ENCODE measurements at regions not wholly inside any gene's neighbourhood (a gene's known extent, or its start where the extent isn't known, plus 50 kb on each side); places are given as distances from the start of the nearest gene placed in this dataset.

DNA sequence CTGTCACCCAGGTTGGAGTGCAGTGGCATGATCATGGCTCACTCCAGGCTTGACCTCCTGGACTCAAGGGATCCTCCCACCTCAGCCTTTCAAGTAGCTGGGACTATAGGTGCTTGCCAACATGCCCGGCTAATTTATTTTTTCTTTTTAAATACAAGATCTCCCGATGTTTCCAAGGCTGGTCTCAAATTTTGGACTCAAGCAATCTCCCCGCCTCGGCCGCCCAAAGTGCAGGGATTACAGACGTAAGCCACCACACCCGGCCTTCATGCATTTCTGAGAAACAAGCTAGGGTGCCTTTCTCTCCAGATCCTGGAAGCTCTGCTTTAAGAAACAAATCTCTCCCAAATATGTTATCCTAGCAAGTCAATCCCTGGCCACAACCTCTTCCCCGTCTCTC is 234.1 kb downstream of the FBXO15 start:
- no peak for DNase-seq

DNA sequence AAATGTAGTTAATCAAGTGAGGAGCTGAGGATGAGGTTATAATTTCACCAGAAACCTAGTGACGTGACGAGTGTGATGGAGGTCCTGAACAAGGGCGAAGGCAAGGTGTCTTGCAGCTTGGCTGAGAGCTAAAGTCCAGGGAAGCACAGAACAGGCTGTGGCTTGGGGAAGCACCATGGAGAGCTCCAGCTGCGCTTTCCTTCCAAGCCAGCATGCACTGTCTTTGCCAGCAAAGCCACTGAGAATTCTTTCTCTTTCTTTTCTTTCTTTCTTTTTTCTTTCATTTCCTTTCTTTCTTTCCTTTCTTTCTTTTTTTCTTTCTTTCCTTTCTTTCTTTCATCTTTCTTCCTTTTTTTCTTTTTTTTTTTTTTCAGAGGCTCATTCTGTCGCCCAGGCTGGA is 239.3 kb downstream of the FBXO15 start:
- DNase-seq = no peak

DNA sequence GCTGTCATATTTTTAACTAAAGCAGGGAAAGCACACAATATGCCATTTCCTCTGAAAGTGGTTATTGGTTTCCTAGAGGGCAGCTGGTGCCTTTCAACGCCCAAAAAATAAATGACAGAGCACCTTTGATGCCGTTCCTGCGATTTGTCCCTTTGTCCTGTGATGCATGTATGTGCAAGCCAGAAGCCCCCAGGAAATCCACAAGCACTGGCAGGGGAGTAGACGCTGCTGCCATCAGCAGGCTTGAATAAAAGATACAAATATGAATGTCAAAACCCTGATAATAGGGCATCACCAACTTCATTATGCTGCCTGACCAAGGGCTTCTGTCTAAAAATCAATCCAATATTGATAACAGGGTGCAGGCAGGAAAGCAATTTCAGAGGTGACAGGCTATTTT is 246.1 kb downstream of the FBXO15 start:
- no peak for DNase-seq

GRCh38 chr18:73901151-73901550 is 246.5 kb downstream of the FBXO15 start:
- no peak for DNase-seq

DNA sequence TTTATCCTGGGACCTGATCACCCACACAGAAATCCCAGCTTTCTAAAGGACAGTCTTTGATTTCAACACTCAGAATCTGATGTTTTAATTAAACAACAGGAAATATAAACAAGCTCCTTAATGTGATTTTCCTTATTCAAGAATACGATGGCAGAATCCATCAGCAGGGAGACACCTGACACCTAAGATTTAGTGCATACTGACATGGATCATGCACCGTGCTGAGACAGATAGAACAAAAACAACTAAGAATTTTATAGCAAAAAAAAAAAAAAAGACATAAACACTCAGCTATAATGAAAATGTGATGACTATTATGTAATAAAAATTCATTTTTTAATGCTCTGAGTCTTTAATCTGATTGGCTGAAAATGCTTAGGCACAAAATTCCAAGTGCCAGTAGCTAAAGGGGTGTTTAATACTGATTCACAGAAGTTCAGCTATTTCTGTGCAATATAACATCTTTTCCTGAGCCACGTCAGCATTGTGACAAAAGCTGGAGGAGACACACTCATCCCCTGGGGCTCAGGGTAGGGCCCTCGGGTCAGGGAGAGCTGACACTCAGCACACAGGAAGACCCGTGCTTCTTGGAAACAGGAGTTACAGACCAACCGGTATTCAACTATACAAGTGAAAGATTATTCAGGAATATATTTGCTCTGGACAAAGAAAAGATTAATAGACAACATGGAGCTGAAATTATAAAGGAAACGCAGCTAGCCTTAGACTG is 247.4 kb downstream of the FBXO15 start:
- no peak for DNase-seq

DNA sequence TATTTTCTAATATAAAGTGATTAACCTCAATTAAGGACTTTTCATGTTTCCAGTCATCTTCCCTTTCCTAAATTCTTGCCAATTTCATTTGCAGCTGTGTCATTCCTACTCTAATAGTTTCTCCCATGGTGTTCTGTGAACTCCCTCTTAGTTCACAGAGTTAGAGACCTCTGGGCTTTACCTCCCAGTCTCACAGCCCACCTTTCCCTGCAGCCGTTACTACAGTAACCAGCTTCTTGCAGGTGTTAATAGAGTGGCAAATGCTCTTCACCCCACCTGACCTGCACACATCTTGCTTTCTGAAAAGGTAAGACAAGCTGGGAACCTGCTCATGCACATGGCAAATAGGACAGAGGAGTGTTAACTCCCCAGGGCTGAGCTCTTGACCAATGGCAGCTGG is 250.1 kb downstream of the FBXO15 start:
- no peak for DNase-seq

DNA sequence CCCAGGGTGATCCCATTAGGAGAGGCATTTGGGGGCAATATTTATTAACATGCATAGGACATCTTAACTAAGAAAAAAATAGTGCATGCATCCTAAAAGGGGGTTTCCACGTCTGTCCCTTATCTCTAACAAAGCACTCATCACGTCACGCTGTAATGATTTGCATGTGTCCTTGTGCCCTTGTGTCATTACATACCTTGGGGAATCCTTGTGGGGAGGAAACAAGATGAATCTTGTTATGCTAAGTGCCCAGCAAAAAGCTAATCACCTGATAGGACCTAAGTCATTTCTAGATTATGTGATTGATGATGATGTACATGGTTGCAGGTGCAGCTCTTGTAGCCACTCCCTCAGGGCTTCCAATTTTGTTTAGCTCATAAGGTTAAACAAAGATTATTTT is 250.9 kb downstream of the FBXO15 start:
- DNase-seq = peak; percentile 31

- DNase-seq = no peak
These were observed 251.9 kb downstream of the FBXO15 start for GRCh38 chr18:73895701-73896100.

GRCh38 chr18:73893880-73894279 is 253.8 kb downstream of the FBXO15 start:
- no peak for DNase-seq

DNA sequence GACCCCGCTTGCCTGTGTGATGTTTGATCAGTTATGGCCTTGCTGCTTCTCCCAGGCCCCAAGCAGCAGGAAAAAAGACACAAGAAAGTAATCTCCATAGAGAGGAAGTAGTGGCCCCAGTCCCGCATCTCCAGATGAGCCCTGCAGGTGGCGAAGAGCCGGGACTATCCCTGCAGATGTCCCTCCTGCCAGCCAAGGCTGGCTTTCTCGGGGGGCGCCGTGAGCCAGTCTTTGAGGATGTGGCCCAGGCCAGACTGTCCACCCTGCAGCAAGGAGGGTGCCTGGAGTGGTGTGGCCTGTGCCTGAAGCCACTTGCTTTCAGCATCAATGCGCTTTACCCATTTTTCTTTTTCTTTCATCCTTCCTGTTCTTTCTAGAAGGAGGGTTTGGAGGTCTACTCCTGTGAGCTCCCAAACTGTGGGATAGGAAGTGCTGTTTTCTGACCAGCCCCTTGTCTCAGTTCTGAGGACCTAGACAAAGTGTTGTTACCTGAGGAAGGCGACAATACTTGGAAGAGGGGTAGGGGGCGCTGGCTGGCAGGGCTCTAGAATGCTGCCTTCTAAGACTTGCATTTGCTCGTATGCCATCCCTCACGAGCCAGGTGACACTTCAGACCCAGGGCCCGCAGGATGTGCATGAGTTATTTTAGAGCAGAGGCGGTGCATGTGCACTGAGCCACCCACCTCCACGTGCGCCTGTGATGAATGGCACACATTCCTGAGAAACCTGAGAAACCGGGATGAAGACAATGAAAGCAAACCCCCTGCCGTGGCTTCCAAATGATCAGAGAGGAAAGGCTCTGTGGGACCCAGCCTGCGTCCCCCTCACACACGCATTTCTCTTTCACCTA is 255.8 kb downstream of the FBXO15 start:
- DNase-seq = no peak

DNA sequence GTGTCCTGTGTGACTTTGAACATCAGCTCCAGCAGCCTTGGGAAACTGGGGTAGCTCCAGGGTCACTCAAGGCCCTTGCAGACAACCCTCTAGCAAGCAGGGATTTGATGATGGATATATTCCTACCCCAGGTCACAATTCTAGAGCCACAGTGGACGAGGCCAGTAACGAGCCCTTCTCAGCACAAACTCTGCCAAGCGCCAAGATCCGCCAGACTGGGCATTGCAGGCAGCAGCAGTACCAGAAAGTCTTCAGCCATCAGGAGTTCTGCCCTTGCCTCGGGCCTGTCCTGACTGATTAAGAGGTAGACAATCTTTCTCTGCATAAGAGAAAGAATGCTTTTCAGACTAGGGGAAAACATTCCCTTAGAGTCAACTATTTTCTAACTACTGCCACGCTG is 259.1 kb downstream of the FBXO15 start:
- DNase-seq = no peak

- DNase-seq = no peak
These were observed 259.8 kb downstream of the FBXO15 start for GRCh38 chr18:73887801-73888200.

DNA sequence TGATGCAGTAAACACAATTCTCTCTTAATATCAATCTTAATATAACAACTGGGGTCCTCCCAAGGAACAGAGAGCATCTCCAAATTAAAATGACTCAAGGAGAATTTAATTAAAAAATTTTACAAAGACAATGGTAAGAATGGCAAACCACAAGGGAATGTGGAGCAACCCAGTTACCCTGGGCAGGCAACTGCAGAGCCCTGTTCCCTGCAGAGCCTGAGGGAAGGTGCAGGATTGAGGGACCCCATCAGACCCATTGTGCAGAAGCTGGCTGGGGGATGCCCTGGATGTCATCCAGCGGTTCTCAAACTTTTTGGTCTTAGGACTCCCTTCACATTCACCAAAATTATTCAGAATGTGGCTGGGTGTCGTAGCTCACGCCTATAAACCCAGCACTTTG is 262.8 kb downstream of the FBXO15 start:
- no peak for DNase-seq

GRCh38 chr18:73881396-73881917 is 266.2 kb downstream of the FBXO15 start:
- no peak for DNase-seq

- DNase-seq = no peak
These were observed 267.2 kb downstream of the FBXO15 start for GRCh38 chr18:73880387-73880786.

- DNase-seq = no peak
These were observed 267.9 kb downstream of the FBXO15 start for GRCh38 chr18:73879766-73880165.

DNA sequence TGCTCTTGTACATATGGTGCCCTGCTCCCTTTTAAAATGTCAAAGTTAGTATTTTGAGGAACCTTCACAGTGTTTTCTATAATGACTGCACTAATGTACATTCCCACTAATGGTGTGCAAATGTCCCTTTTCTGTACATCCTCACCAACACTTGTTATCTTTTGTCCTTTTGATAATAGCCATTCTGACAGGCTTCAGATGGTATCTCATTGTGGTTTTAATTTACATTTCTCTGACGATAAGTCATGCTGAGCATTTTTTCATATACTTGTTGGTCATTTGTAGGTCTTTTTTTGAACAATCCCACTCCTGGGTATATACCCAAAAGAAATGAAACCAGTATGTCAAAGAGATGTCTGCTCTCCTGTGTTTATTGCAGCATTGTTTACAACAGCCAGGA is 268.3 kb downstream of the FBXO15 start:
- no peak for DNase-seq

DNA sequence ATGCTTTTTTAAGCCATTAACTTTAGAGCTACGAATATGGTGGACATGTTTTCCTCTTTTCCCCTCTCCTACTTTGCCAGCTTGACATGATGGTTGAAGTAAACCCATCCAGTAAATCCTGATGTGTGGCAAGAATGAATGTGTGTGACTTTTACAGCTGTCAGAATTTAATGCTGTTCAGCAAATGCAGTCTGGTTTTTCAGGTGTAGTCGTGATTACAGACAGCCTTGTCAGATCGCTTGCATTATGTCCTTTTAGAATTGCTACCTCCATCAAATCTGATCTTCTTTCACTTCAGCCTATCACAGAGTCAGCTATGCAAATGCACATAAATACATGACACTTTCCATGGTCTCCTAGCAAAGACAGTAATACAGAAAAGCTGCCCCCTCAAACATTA is 278.5 kb downstream of the FBXO15 start:
- no peak for DNase-seq

DNA sequence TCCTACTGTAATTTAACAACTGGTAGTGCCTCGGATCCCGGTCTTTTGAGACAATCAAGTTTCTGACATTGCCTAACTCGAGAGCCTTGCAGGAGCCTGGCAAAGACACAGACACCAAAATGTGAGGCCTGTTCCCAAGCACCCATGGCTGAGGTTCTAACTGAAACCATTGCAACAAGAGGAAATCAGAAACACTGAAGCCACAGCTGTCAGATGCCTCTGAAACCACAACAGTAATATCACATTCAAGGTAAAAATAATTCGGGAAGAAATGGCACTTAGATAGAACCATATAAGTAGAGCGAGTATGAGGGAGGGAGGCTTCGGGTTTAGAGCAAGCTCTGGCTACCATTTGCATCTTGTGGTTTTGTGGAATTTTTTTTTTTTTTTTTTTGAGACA is 285.9 kb downstream of the FBXO15 start:
- DNase-seq = no peak

GRCh38 chr18:73859837-73860397 is 287.7 kb downstream of the FBXO15 start:
- no peak for DNase-seq

DNA sequence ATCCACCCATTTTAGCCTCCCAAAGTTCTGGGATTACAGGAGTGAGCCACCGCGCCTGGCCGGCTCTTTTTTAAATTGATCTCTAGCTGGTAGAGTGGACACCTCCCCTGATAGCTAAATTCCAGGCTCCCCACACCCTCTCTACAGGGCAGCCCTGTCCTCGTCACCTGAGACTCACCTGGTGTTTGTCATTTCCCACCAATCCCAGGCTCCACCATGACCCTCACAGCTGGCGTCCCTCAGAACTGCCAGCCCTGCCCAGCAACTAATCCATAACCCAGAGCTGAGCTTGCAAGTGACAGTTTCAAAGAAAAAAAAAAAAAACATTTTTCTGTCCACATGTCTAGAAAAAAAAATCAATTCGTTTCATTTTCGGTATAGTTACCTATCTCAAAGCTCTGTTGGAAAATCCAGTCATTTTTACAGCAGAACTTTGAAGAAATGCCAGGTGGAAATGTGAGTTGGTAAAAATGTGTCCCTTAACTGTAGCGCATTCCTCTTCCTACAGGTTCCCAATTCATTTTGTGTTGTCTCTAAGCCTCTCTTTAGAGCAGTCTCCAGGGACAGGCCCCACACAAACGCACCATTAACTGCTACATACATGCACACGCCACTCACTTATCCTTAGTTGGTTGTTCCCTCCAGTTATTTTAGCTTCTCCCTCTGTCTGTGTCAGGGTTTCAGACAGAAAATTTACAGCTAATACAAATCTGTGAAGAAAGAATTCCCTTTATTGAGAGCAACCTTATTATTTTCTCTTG is 294.7 kb downstream of the FBXO15 start:
- DNase-seq = no peak

GRCh38 chr18:73850782-73851181 is 296.9 kb downstream of the FBXO15 start:
- DNase-seq = no peak

DNA sequence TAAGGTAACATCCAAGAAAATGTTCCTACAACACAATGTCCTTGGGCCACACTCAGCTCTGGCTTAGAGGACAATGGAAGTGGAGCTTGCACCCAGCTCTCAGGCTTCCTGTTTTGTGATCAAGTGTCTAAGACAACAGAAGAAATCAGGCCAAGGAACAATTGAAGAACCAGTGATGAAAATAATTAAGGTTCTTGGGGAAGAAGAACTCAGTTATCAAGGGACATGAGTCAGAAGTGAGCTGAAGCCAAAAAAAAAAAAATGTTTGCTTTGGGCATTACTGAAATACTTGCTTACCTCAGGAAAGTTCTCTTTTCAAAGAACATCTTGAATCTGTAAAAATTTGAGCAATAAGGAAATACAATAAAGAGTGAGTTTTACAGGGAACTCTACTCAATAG is 299.0 kb downstream of the FBXO15 start:
- DNase-seq = no peak
